Transverse colon (tissue), 4 donors: ENCODE measurements at regions not wholly inside any gene's neighbourhood (a gene's known extent, or its start where the extent isn't known, plus 50 kb on each side); places are given as distances from the start of the nearest gene placed in this dataset.

Source experiments
- CTCF ChIP-seq, 5 experiments: fragments of 200-600 bp in 3 of 5; fragments of 450-650 bp in 2 of 5; sonication (generic) in 3 of 5; IDR thresholded peaks; 1 replicate in 2 of 5; 2 replicates in 3 of 5; pipeline ENCODE4 v1.5.1; 2016 to 2017; ENCODE audit warnings: antibody characterized with exemption in 5 of 5, inconsistent platforms in 3 of 5, mild to moderate bottlenecking in 2 of 5, moderate library complexity in 1 of 5
- POLR2A ChIP-seq: fragments of 450-650 bp; IDR thresholded peaks from one replicate; pipeline ENCODE4 v1.6.1; 2016; ENCODE audit warnings: antibody characterized with exemption, mild to moderate bottlenecking, moderate library complexity
- POLR2AphosphoS5 ChIP-seq, 3 donors: sonication (generic); formaldehyde crosslinking; IDR thresholded peaks; one replicate each; pipeline ENCODE4 v1.6.1; 2016; ENCODE audit warnings: antibody characterized with exemption in 3 of 3

- TF ChIP-seq CTCF (IDR thresholded peaks at IDR 0.05) (no peak), POLR2A (no peak), POLR2AphosphoS5 (IDR thresholded peaks at IDR 0.05) (no peak)
These were observed 150.1 kb downstream of the ADAM29 start for GRCh38 chr4:175068266-175068665.
